NCI-H510A (cell line): ENCODE measurements at regions not wholly inside any gene's neighbourhood (a gene's known extent, or its start where the extent isn't known, plus 50 kb on each side); places are given as distances from the start of the nearest gene placed in this dataset.
"Not testable (repeated sequence)": the region's sequence is repeated elsewhere in the genome, so short reads cannot be mapped to it uniquely, and the experiment has no call there.

Experiments used
- DNase-seq: peaks from one replicate; lab custom pipeline; 2025; lab: John Stamatoyannopoulos, UW

GRCh38 chr14:89743828-89744227, 210.7 kb downstream of the EFCAB11 start:
- DNase-seq = no peak

GRCh38 chr14:89740241-89740640, 214.3 kb downstream of the EFCAB11 start:
- no peak for DNase-seq

- no peak for DNase-seq
Measured at GRCh38 chr14:89736881-89737280, 217.6 kb downstream of the EFCAB11 start.

GRCh38 chr14:89731396-89731933, 223.1 kb downstream of the EFCAB11 start:
- no peak for DNase-seq

DNA sequence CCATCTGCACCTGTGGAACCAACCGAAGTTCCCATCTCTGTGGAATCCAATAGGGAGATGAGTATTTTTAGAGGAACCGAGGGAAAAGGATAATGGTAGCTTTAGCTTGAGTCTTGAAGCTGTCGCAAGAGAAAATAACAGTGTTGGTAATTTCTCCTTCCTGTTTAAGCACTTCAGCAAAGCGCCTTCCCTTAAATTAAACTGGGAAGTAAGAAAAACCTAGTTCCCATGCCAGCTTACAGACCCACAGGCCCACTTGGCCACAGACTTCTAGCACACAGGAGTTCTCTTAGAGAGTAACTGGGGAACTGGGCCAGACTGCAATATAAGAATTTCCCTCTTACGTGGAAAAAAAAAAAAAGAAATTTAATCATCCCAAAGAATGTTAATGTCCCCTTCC, 223.8 kb downstream of the EFCAB11 start:
- no peak for DNase-seq

GRCh38 chr14:89728964-89729363, 225.6 kb downstream of the EFCAB11 start:
- no peak for DNase-seq

GRCh38 chr14:89726226-89726625, 228.3 kb downstream of the EFCAB11 start:
- not testable (repeated sequence) for DNase-seq

DNA sequence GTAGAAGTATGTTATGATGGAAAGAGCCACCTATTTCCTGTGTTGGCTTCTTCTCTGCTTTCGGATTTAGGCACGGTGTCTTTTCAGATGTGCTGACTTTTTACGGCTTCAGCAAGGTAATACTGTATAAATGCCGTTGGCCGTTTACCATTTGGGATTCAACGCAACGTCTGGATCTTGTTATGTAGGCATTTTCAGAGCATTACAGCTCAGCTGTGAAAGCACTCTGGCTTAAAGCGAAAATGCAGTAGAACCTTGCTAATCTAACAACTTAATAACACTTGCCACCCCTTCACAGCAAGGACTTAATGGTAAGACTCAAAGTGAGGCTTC, 229.9 kb downstream of the EFCAB11 start:
- DNase-seq = no peak

DNA sequence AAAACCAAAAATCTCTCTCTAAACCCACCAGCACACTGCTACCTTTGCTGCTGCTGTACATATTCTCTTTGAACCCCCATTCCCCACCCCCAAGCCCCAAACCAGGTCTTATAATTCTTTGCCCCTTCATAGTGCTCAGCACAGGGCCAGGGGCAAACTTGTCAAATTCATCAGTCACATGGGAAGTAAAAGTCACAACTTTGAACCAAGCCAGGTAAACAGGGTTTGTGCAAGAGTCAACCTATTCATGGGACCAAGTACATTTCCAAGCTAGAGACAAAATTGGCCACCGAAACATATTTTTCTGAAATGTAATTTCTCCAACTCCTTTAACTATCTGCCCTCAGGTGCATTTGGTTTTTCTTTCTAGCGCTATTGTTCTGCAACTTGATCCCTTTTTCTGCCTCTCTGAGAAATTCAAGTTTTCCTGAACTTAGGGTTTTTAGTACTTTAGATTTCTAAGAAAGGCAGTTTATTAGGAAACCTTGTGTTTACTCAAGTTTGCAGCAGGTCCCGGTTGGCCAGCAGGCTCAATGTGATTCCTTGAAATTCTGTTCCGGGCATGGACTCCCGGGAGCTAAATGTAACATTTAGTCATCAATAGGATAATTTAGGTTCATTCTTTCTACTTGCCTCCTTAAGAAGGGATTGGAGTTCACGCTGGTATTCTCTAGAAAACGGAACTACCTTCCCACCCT, 230.5 kb downstream of the EFCAB11 start:
- DNase-seq = no peak

GRCh38 chr14:89721956-89722355, 232.6 kb downstream of the EFCAB11 start:
- DNase-seq = no peak

DNA sequence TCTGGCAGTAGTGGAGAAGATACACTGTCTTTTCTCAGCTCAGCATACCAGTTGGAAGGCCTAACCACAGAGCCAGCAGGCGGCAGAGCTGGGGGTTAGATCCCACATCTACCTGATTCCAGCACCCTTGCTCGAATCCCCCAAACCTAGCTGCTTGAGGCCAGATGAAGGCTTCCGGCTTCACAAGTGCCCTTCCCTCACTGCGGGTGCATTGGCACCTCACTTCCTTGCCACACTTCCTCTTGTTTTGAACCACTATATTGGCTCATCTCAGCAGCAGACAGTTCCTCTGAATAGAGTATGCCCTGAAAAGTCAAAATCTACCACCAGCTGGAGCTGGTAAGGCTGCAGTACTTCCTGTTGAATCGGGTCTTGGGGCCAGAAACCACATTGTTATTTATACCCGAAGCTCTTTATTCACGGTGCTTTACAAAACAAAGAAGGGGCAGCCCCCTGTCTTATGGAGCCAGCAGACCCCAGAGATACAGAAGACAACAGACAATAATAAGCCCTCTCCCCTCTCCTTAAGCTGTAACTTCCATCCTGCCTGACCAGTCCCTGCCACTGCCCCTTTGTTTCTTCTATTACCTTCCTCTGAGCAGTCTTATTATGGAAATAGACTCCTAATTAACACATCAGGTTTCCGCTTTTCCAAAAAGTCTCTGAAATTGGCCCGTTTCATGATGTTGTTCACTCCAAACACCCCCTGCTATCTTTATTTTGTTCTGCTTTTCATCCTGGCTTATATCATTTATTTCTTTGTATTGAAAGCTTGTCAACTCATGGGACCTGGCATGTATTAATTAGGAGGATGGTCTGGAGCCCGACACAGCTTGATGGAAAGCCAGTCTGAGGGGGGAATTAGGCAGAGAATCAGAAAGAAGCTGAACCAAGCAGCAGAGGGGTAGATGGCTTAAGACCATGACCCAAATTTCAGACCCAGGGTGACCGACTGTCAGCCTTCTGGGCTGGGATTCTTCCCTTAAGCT, 233.5 kb downstream of the EFCAB11 start:
- DNase-seq = no peak

GRCh38 chr14:89720076-89720687, 234.3 kb downstream of the EFCAB11 start:
- no peak for DNase-seq

DNA sequence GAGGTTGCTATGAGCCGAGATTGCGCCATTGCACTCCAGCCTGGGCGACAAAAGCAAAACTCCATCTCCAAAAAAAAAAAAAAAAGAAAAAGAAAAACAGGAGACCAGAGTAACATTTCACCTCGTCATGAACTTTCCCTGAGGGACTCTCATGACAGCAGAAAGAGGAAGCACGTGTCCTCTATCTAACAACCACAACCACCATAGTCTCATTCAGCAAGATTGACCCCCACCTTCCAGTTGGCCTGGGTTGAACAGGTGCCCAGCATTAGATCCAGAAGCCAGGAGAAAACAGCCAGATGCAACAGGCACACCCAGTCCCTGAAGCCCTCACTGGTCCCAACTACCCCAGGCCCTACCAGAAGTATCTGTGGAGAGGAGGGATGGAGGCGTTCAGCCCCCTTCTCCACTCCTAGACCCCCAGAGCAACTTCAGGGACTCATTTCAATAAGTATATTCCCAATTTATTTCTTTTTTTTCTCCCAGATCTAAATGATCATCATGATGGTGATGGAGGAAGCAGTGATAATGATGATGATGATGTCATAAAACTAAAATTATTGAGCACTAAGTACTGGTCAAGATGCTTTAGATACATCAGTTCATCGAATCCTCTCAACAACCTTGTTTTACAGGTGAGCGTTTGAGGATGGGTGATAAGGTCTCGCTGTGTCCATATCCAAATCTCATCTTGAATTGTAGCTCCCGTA, 235.0 kb downstream of the EFCAB11 start:
- DNase-seq = no peak

GRCh38 chr14:89708982-89709625, 245.4 kb downstream of the EFCAB11 start:
- DNase-seq = no peak

DNA sequence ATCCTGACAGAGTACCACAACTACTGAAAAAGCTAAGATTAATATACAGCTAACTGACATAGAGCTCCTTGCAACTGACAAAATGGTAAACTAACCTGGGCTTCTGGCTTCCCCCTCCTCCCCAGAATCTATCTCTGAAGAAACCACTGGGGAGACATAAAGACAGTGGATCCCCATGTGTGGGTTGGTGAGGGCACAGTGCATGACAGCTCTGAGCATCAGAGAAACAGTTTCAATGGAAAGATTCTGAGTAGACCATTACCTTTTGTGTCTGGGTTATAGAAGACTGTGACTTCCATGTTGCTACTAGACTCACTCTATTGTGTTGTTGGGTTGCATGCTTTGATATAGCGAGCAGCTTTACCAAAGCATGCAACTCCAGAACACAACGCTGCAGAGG, 247.4 kb downstream of the EFCAB11 start:
- DNase-seq = no peak

DNA sequence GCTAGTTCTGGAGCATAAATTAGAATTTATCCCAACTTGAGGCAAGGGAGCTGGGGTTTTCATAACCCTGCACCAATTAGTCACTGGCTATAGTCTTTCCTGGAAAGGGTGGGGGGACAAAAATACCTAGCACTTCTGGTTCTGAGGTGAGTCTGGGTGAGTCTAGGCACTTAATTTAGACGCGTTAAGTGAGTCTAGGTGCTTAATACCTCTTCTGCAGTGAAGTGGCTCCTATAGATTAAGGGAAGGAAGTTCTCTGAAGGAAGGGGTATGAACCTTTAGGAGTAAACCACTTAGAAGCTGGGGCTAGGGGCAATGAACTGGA, 251.7 kb downstream of the EFCAB11 start:
- no peak for DNase-seq

- DNase-seq = peak; percentile 53
Measured at GRCh38 chr14:89702073-89702875, 252.3 kb downstream of the EFCAB11 start.

DNA sequence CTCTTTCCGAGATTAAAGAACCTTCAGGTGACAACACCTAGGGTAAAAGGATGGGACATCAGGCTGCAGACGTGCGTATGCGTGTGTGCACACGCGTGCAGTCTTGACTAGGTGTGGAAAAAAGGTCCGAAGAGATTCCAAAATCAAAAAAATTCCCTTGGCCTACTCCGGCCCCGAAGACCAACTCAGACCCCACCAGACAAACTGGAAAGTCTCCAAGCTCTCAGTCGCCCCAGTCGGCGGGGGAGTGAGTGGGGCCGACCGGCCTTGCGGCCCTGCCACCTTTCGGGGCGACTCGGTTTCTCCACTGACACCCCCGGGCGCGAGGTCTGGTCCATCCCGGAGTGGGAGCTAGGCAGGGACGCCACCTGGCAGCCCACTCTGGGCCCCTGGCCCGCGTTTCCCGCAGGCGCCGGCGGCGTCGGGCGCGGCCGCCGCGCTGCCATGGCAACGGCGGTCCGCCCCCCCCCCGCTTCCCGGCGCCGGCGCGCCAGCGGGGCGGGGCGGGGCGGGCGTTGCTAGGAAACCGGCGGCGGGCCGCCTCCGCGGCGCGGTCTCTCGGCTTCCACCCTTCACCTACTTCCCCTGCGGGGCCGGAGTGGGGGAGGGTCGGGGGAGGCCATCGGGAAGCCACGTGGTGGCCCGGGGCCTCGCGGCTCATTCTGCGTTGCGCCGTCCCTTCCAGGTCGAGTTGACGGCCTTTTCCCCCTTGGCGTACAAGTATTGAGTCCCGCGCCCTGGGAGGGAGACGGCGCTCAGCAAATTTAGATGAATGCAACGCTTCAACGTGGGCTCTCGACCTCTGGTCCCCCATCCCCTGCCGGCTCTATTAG, 253.1 kb downstream of the EFCAB11 start:
- DNase-seq = peak; percentile 87

GRCh38 chr14:89700801-89701200, 253.7 kb downstream of the EFCAB11 start:
- peak; percentile 1 for DNase-seq

DNA sequence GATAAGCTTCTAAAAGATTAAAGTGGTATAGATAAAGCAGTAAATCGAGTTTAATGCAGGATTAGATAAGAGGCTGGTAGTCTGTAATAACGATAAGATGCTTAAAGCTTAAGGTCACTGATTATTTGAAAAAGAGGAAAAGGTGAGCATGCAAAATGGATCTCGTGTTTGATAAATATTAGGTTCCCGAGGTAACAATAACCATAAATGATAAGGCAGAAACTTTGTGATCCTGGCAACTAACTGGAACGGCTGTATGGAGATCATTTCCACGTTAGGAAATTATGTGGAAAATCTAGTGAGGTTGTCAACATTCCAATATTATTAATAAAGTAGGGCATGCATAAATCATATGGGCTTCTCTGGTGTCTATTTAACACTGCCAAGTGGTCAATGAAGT, 255.5 kb downstream of the EFCAB11 start:
- DNase-seq = no peak
